ENCODE measurements at regions not wholly inside any gene's neighbourhood (a gene's known extent, or its start where the extent isn't known, plus 50 kb on each side); places are given as distances from the start of the nearest gene placed in this dataset.

DNA sequence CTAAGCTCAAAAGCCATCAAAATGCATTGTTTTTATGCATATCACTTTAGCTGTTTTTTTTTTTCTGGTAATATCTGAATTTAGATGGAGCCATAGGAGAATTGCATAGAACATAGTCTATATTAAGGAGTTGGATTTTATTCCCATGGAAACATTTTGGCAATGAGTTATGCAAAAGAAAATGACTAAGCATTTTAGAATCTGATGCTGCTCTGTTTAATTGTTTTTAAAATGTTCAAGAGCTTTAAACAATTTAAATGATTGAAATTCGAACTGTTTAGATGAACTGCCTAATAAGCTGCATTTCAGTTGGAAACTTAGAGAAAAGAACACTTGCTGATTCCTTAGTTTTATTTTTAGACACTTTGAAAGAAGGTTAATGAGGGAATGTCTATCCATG, 1531.5 kb upstream of the B3GALT2 start:
- TF ChIP-seq, protein P1, sequence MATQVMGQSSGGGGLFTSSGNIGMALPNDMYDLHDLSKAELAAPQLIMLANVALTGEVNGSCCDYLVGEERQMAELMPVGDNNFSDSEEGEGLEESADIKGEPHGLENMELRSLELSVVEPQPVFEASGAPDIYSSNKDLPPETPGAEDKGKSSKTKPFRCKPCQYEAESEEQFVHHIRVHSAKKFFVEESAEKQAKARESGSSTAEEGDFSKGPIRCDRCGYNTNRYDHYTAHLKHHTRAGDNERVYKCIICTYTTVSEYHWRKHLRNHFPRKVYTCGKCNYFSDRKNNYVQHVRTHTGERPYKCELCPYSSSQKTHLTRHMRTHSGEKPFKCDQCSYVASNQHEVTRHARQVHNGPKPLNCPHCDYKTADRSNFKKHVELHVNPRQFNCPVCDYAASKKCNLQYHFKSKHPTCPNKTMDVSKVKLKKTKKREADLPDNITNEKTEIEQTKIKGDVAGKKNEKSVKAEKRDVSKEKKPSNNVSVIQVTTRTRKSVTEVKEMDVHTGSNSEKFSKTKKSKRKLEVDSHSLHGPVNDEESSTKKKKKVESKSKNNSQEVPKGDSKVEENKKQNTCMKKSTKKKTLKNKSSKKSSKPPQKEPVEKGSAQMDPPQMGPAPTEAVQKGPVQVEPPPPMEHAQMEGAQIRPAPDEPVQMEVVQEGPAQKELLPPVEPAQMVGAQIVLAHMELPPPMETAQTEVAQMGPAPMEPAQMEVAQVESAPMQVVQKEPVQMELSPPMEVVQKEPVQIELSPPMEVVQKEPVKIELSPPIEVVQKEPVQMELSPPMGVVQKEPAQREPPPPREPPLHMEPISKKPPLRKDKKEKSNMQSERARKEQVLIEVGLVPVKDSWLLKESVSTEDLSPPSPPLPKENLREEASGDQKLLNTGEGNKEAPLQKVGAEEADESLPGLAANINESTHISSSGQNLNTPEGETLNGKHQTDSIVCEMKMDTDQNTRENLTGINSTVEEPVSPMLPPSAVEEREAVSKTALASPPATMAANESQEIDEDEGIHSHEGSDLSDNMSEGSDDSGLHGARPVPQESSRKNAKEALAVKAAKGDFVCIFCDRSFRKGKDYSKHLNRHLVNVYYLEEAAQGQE (IDR thresholded peaks at IDR 0.05; ENCODE audit: insufficient read depth in 1 of 2, low read depth in 2 of 2, low read length in 2 of 2) = no peak
- TF ChIP-seq FOXP2 (optimal IDR thresholded peaks at IDR 0.05; ENCODE audit: borderline replicate concordance, extremely low read depth, extremely low read length, insufficient read depth) = no peak

DNA sequence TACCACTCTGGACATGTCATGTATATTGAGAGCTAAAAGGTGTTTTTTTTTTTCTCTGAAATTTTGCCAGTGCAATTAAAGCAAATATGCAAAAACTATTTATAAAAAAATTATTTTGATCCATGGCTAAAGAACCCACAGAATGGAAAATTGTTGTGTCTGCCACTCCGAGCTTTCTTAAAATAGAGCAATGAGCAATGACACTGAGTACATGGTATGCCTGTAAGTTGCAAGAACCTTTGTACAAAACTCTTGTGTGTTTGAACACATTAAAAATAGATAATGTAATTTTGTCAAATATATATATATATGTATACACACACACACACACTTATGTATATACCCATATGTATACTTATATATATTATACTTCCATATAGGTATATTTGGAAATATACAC, 1530.9 kb upstream of the B3GALT2 start:
- TF ChIP-seq SIN3A (IDR thresholded peaks at IDR 0.05; ENCODE audit: borderline replicate concordance, insufficient read depth, low read length) (no peak), TAF1 (IDR thresholded peaks at IDR 0.05; ENCODE audit: borderline replicate concordance, insufficient read depth, low read length) (no peak), POLR2AphosphoS5 (IDR thresholded peaks at IDR 0.05; ENCODE audit: low read depth, low read length) (no peak), FOXP2 (optimal IDR thresholded peaks at IDR 0.05; ENCODE audit: borderline replicate concordance, extremely low read depth, extremely low read length, insufficient read depth) (no peak)
- TF ChIP-seq, protein P1 (IDR thresholded peaks at IDR 0.05; ENCODE audit: insufficient read depth in 1 of 2, low read depth in 2 of 2, low read length in 2 of 2) = no peak

DNA sequence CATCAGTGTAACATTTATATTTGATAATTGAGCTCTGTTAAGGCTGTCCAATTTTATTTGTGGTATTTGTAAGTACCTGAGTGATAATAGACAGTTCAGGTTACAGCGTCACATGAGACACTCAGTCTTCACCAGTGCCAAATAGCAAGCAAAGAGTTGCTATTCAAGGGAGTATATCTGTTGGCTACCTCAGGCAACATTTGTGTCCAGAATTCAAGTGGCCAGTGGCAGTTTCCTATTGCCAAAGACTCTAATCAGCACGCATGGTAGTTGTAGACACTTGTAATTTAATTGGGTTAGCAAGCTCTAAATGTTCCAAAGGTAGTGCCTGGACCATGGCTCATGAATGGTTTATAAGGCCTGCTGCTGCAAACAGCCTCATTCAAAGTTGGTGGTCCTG, 1524.3 kb upstream of the B3GALT2 start:
- TF ChIP-seq SIN3A (IDR thresholded peaks at IDR 0.05; ENCODE audit: borderline replicate concordance, insufficient read depth, low read length) = no peak
- TF ChIP-seq POLR2AphosphoS5 (IDR thresholded peaks at IDR 0.05; ENCODE audit: low read depth, low read length) = no peak
- no peak for TF ChIP-seq TAF1 (IDR thresholded peaks at IDR 0.05; ENCODE audit: borderline replicate concordance, insufficient read depth, low read length)
- TF ChIP-seq, protein P1 (IDR thresholded peaks at IDR 0.05; ENCODE audit: insufficient read depth in 1 of 2, low read depth in 2 of 2, low read length in 2 of 2) = no peak
- TF ChIP-seq FOXP2 (optimal IDR thresholded peaks at IDR 0.05; ENCODE audit: borderline replicate concordance, extremely low read depth, extremely low read length, insufficient read depth) = no peak

DNA sequence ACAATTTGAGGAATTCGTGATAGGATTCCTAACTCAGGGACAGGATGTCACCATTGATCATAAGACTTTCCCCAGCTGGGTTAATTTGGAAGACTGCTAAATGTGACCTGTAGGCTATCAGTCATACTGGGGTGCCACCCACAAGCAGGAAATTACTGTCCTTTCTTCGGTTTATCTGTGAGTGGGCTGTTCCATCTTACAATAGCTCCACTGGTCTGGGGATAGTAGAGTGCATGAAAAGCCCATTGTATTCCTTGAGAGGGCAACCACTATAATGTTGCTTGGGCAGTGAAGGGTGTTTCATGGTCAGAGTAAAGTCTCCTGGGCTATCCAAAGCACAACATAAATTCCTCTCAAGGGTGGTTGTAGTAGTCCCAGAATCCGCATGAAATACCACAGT, 1523.0 kb upstream of the B3GALT2 start:
- TF ChIP-seq, protein P1 (IDR thresholded peaks at IDR 0.05; ENCODE audit: insufficient read depth in 1 of 2, low read depth in 2 of 2, low read length in 2 of 2) = no peak
- TF ChIP-seq FOXP2 (optimal IDR thresholded peaks at IDR 0.05; ENCODE audit: borderline replicate concordance, extremely low read depth, extremely low read length, insufficient read depth) (no peak), TAF1 (IDR thresholded peaks at IDR 0.05; ENCODE audit: borderline replicate concordance, insufficient read depth, low read length) (no peak), POLR2AphosphoS5 (IDR thresholded peaks at IDR 0.05; ENCODE audit: low read depth, low read length) (no peak), SIN3A (IDR thresholded peaks at IDR 0.05; ENCODE audit: borderline replicate concordance, insufficient read depth, low read length) (no peak)

DNA sequence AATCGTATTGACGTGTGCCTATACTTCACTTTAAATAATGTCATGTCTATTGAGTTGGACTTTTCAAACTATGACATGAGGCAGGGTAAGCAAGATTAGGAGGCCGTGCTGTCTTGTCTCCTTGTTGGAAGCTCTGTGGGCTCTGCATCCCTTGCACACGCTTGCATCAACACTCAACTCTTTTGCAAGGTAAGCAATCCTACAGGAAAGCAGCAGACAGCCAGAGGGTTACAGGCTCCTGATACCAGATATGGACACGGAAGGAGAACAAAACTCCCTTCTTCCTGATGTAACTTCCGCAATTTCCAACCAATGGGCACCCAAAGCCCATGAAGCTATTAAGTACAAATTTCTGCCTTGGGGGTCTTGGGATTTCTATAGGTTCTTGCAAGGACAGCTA, 1520.7 kb upstream of the B3GALT2 start:
- no peak for TF ChIP-seq FOXP2 (optimal IDR thresholded peaks at IDR 0.05; ENCODE audit: borderline replicate concordance, extremely low read depth, extremely low read length, insufficient read depth)
- no peak for TF ChIP-seq TAF1 (IDR thresholded peaks at IDR 0.05; ENCODE audit: borderline replicate concordance, insufficient read depth, low read length)
- TF ChIP-seq POLR2AphosphoS5 (IDR thresholded peaks at IDR 0.05; ENCODE audit: low read depth, low read length) = no peak
- no peak for TF ChIP-seq SIN3A (IDR thresholded peaks at IDR 0.05; ENCODE audit: borderline replicate concordance, insufficient read depth, low read length)
- TF ChIP-seq, protein P1 (IDR thresholded peaks at IDR 0.05; ENCODE audit: insufficient read depth in 1 of 2, low read depth in 2 of 2, low read length in 2 of 2) = no peak
